NCI-H226 (cell line): ENCODE measurements at regions not wholly inside any gene's neighbourhood (a gene's known extent, or its start where the extent isn't known, plus 50 kb on each side); places are given as distances from the start of the nearest gene placed in this dataset.
A peak's percentile ranks its signal among the peaks of the same experiment; 100 is the strongest.

ENCODE experiments used
- DNase-seq: peaks from one replicate; pipeline ENCODE4 v3.0.0-alpha.2; 2015

GRCh38 chr16:80298676-80299075 is 242.1 kb upstream of the DYNLRB2 start:
- no peak for DNase-seq

DNA sequence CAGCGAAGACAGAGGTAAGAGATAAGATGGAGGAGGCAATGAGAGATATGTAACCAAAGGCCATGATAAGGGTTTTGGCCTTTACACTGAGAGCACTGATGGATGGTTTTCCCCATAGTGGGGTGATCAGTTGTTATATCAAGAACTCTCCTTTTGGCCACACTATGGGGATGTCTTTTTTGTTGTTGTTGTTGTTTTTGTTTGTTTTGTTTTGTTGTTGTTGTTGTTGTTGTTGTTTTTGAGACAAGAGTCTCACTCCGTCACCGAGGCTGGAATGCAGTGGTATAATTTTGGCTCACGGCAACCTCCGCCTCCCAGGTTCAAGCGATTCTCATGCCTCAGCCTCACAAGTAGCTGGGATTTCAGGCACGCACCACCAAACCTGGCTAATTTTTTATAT is 244.8 kb upstream of the DYNLRB2 start:
- DNase-seq, result no peak

- no peak for DNase-seq
Measured at GRCh38 chr16:80294172-80294571, 246.6 kb upstream of the DYNLRB2 start.

GRCh38 chr16:80288616-80289015 is 252.2 kb upstream of the DYNLRB2 start:
- DNase-seq, result no peak

DNA sequence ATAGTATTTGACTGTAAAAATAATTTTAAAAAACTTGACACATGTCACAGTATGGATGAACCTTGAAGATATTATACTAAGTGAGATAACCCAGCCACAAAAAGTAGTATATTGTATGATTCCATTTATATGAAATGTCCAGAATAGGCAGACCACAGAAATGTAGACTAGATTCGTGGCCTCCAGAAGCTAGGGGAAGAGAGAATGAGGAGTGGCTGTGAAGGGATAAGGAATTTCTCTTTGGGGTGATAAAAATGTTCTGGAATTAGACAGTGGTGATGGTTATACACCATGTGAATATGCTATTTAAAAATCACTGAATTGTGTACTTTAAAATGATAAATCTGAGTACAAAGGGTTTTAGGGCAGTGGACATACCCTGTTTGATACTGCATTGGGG is 253.1 kb upstream of the DYNLRB2 start:
- DNase-seq, result no peak

GRCh38 chr16:80285104-80285503 is 255.7 kb upstream of the DYNLRB2 start:
- DNase-seq, result peak; percentile 63

DNA sequence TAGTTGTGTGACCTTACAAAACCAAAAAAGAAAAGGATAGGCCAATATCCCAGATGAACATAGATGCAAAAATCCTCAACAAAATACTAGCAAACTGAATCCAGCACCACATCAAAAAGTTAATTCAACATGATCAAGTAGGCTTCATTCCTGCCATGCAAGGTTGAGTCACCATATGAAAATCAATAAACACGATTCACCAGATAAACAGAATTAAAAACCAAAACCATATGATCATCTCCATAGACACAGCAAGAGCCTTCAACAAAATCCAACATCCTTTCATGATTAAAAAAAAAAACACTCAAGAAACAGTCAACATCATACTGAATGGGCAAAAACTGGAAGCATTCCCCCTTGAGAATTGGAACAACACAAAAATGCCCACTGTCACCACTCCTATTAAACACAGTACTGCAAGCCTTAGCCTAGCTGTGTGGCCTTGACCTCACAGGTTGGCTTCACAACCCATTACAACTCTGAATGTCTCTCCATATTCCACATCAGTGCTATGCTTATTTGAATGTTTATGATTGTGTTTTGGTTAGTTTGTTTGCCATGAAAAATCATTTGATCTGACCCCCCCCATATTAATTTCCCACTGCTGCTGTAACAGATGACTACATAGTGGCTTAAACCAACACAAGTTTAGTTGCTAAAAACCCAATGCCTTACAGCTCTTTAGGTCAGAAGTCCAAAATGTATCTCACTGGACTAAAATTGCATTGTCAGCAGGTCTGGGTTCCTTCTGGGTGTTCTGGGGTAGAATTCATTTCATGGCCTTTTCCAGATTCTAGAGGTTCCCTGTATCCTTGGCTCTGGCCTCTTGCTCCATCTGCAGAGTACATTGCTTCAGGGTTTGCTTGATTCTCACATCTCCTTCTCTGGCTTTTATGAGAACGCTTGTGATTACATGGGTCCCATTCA is 257.1 kb upstream of the DYNLRB2 start:
- DNase-seq, result no peak

GRCh38 chr16:80280557-80280956 is 260.2 kb upstream of the DYNLRB2 start:
- DNase-seq, result no peak

- no peak for DNase-seq
Measured at GRCh38 chr16:80279656-80280055, 261.1 kb upstream of the DYNLRB2 start.

GRCh38 chr16:80277182-80277581 is 263.6 kb upstream of the DYNLRB2 start:
- DNase-seq, result no peak

- DNase-seq, result peak; percentile 82
Measured at GRCh38 chr16:80274576-80275191, 266.1 kb upstream of the DYNLRB2 start.

- DNase-seq, result no peak
Measured at GRCh38 chr16:80273635-80274538, 266.9 kb upstream of the DYNLRB2 start.

DNA sequence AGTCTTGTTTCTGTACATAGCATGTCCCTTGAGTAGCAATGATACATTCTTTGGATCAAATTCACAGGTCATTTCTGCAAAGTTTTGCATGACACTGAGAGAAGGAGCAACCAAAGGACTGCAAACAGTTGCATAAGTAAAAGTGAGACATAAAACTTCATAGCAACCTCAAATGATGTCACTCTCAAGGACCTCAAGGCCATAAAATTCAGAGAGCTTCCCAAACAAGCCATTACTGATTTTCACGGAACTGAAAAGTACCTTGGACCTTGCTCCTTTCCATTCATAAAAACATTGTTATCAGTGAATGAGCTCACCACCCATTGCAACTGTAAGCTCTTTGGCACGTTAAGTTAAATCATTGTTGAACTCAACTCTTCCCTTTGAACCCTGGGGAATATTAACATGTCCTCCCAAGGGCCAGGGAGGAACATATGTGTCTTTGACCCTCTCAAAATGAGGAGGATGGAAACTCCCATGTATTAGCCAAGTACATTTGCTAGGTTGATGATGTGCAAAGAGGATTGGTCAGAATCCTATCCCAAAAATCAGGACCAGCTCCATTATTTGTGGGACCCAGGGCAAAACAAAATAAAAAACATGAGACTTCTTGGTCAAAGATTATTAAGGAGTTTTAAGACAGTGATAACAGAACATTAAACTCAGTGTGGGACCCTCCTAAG is 275.0 kb upstream of the DYNLRB2 start:
- no peak for DNase-seq

DNA sequence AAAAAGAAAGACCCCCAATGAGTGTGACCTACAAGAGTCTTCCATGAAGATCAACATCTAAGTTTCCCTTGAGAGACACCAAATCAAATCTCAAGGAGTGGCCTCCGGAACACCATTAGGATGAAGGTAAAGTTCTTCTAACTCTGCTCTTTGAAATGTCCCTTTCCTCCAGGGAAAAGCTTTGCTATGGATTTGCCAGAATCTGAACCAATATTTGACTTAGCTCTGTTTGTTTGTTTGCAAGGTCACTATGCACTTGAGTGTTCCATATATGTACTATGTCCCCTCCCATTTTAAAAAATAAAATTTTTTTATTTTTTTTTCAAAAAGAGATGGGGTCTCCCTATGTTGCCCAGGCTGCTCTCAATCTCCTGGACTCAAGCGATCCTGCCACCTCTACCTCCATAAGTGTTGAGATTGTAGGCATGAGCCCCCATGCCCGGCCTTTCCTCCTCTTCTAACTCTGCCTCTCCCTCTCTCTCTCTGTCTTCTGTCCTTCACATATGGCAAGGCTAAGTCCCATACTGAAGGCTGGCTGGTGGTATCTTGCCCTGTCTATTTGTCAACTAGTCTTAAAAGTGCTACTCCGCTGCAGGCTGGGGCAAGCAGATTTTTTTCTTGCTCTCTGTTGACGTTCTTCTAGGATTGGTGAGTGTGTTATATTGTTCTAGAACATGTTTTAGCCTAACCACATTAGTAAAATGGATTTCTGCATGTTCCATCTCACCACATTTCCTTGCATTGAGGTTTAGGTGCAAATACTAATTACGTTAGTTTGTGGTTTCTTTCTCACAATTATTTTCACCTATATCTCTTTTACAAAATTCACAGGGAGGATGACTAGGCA is 276.7 kb upstream of the DYNLRB2 start:
- DNase-seq, result no peak

- DNase-seq, result no peak
Measured at GRCh38 chr16:80263181-80263823, 277.5 kb upstream of the DYNLRB2 start.

- no peak for DNase-seq
Measured at GRCh38 chr16:80260906-80261311, 279.9 kb upstream of the DYNLRB2 start.

- DNase-seq, result no peak
Measured at GRCh38 chr16:80259290-80259805, 281.4 kb upstream of the DYNLRB2 start.

DNA sequence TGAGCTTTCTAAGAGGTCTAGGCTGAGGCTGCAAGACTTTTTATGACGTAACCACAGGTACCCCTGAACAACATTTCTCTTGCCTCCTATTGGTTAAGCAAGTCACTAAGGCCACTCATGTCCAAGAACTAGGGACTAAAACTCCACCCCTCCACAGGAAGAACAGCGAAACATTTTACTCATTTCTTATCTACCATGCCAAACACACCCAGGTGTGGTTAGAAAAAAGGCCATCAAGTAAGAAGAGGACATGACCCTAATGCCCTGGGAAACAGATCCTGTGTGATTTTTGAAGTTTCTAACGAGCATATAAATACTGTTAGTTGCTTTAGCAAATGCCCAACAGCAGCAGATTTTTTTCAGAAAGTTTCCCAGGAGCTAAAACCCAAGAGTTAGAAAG is 282.4 kb upstream of the DYNLRB2 start:
- no peak for DNase-seq

DNA sequence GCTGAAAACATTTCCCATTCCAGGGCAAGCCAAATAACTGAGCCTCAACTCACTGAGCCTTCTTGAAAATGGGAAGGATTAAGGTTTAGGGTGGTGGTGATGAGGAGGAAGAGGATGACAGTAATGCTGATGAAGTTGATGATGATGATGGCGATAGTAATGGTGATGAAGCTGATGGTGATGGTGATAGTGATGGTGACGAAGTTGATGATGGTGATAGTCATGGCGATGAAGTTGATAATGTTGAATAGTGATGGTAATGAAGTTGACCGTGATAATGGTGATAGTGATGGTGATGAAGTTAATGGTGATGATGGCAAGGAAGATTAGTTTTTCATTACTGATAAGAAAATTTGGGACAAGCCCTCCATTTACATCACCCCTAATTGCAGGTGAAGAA is 285.8 kb upstream of the DYNLRB2 start:
- DNase-seq, result no peak

GRCh38 chr16:80253741-80254140 is 287.1 kb upstream of the DYNLRB2 start:
- no peak for DNase-seq

GRCh38 chr16:80250381-80250780 is 290.4 kb upstream of the DYNLRB2 start:
- no peak for DNase-seq
